ENCODE measurements at regions not wholly inside any gene's neighbourhood (a gene's known extent, or its start where the extent isn't known, plus 50 kb on each side); places are given as distances from the start of the nearest gene placed in this dataset.
A peak's percentile ranks its signal among the peaks of the same experiment; 100 is the strongest.

GRCh38 chr12:116354950-116355783 lies 77.7 kb upstream of the MED13L start:
- Histone ChIP-seq H3K4me1 (peaks cover 0 to 21% (median 13%) of the 10 kb centered on the region in 4 donors), H3K36me3 (no peaks in the 10 kb centered on the region), H3K27ac (no peak overlapping the region), H3K9me3 (no peaks in the 10 kb centered on the region), H3K4me3 (no peak overlapping the region), H3K27me3 (no peaks in the 10 kb centered on the region)
- WGBS, 2 donors (ENCODE audit: low coverage in 1 of 2), result 83 to 94% methylated on average over 5 to 15 of the region's 15 CpGs
- DNase-seq, result no peak
- no peak for TF ChIP-seq POLR2AphosphoS5 (IDR thresholded peaks at IDR 0.05)
- no peak for TF ChIP-seq CTCF (IDR thresholded peaks at IDR 0.05)
- no peak for TF ChIP-seq EP300 (IDR thresholded peaks at IDR 0.05; ENCODE audit: low read depth)
- no peak for TF ChIP-seq POLR2A (IDR thresholded peaks at IDR 0.05)
- in situ Hi-C loops (cut with MboI; ENCODE audit: low pct_ligation_motif_present in 1 of 4, low pct_unique_long_range_greater_than_20kb in 1 of 4, low sequenced_read_pairs in 3 of 4) (no loop called here), intact Hi-C loops (cut with DNase I; ENCODE audit: low total_unique reads) (no loop called here)

- H3K9me3 ChIP-seq, result no peaks in the 10 kb centered on the region
- H3K27ac ChIP-seq, result peak overlapping the region; percentile 62 to 85 (median 77)
- no peak overlapping the region for H3K4me3 ChIP-seq
- WGBS, 2 donors (ENCODE audit: low coverage in 1 of 2), result 37 to 60% methylated on average over 2 to 3 of the region's 3 CpGs
- DNase-seq, result no peak
- TF ChIP-seq EP300 (IDR thresholded peaks at IDR 0.05; ENCODE audit: low read depth), result no peak
- no peak for TF ChIP-seq CTCF (IDR thresholded peaks at IDR 0.05)
- TF ChIP-seq POLR2AphosphoS5 (IDR thresholded peaks at IDR 0.05), result no peak
- TF ChIP-seq POLR2A (IDR thresholded peaks at IDR 0.05), result no peak
- intact Hi-C loops (cut with DNase I; ENCODE audit: low total_unique reads) (no loop called here), in situ Hi-C loops (cut with MboI; ENCODE audit: low pct_ligation_motif_present in 1 of 4, low pct_unique_long_range_greater_than_20kb in 1 of 4, low sequenced_read_pairs in 3 of 4) (no loop called here)
- peaks cover 0 to 21% (median 16%) of the 10 kb centered on the region in 4 donors for H3K4me1 ChIP-seq
- H3K36me3 ChIP-seq, result no peaks in the 10 kb centered on the region
- no peaks in the 10 kb centered on the region for H3K27me3 ChIP-seq
These were observed 81.0 kb upstream of the MED13L start for GRCh38 chr12:116358536-116358892.

GRCh38 chr12:116358893-116359761 lies 81.6 kb upstream of the MED13L start:
- peak; percentile 92 for DNase-seq
- Histone ChIP-seq H3K27me3 (no peaks in the 10 kb centered on the region), H3K9me3 (no peaks in the 10 kb centered on the region), H3K27ac (peak overlapping the region; percentile 62 to 85 (median 77)), H3K4me1 (peaks cover 0 to 21% (median 14%) of the 10 kb centered on the region in 4 donors), H3K4me3 (no peak overlapping the region), H3K36me3 (no peaks in the 10 kb centered on the region)
- TF ChIP-seq POLR2AphosphoS5 (IDR thresholded peaks at IDR 0.05), result peak in 2 of 3 donors; percentile 18 to 38
- TF ChIP-seq CTCF (IDR thresholded peaks at IDR 0.05), result no peak
- intact Hi-C loops (cut with DNase I; ENCODE audit: low total_unique reads), result no loop called here
- WGBS, 2 donors (ENCODE audit: low coverage in 1 of 2), result 10 to 13% methylated on average over 2 to 10 of the region's 10 CpGs
- in situ Hi-C loops (cut with MboI; ENCODE audit: low pct_ligation_motif_present in 1 of 4, low pct_unique_long_range_greater_than_20kb in 1 of 4, low sequenced_read_pairs in 3 of 4), result no loop called here
